Retina (tissue), 1 donor: ENCODE measurements at regions not wholly inside any gene's neighbourhood (a gene's known extent, or its start where the extent isn't known, plus 50 kb on each side); places are given as distances from the start of the nearest gene placed in this dataset.

Experiments
- DNase-seq: peaks from one replicate; pipeline ENCODE4 v3.0.0-alpha.2; 2016

DNA sequence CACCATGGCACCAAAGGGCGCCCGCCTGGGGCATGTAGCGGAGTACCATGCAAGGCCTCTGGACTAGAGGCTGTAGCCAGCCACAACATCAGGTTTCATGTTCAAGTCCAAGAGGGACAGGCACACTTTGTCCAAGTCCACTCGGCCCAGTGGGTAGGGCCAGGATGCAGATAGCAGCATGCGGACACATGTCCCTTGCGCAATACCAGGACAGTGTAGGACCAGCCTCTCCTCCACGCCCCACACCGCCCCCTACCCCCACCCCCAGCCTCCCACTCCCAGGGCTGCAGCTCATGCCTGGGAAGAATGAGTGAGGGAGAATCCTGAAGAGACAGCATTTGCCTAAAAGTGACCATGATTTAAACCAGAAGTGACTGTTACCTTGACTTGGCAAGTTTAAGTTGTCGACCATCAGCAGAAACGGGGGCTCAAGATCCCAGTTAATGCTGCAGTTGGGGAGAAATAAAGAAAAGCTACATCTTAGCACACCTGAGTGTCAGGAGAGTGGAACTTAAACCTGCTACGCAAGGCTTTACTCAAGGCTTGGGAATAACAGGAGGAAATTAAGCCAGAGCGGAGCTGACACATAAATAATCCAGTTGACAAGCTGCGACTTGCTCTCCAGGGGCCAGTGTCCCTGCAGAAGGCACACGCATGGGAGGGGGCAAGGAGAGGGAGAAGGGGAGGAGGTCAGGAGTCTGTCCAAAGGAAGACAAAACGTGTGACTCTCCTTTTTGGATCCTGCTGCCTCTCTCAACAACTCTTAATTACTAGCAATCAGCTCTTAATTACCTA is 221.7 kb downstream of the BCOR start:
- no peak for DNase-seq

DNA sequence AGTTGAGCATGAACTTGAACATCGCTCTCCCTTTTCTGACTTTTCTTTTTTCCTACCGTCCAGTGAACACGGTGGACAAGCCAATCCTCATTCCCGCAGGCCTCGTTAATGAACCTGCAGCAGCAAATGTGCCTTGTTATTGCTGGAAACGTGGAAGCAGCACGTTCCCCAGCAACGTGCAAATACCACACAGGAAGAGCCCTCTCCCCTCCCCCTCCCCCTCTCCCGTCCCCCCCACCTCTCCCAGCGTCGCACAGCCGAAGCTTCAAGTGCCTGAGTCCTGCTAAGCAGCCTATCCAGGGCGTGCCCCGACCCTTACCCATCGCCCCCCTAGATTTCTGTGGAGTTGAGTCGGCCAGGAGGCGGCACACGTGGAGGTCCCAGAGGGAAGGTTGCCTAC is 219.9 kb downstream of the BCOR start:
- DNase-seq: no peak

DNA sequence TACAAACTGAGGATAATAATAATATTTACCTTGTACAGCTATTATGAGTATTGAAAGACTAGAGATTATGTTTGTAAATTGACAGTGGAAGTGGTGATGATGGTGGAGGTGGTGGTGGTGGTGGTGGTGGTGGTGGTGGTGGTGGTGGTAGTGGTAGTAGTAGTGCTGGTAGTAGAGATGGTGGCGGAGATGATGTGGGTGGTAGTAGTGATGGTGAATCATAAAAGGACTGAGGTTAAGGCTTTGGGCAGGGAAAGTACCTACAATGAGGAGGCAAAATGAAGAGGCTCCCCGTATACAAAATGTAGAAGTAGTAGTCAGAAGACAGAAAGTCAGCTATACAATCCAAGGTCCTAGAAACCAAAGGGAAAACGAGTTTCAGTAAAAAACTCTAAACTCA is 214.1 kb downstream of the BCOR start:
- no peak for DNase-seq

DNA sequence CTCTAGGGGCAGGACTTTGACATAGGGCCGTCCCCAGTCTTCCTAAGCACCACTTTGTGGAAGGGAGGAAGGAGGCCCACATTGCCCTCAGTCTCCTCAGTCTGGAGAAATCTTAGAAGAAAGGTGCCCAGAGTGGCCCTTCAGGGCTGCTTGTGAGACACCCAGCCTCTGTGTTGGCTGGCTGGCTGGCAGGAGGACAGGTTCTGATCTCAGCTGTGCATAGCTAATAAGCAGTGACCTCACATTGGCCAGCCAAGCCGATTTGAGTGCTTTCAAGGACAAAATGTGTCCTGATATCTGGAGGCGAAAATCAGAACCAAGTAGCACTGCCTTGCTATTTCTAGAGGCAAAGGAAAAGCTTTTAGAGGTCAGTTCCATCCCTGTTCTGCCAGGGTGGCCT is 211.5 kb downstream of the BCOR start:
- DNase-seq: no peak

DNA sequence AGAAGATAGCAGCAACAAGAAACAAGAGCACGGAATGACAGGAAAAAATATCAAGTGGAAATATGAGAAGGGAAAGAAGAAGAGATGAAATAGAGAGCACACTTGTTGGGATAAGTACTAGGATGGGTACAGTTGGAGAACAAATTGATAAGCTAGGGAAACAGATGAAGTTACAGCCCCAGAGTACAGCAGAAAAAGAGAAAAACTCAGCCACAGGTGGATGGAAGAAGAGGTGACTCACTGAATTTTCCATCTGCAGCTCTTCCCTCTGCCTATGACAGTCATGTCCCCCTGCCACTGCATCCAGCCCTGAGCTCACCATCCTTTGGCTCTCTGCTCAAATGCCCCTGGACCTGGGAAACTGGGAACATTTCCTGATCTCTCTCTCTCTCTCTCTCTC is 209.0 kb downstream of the BCOR start:
- DNase-seq: no peak

DNA sequence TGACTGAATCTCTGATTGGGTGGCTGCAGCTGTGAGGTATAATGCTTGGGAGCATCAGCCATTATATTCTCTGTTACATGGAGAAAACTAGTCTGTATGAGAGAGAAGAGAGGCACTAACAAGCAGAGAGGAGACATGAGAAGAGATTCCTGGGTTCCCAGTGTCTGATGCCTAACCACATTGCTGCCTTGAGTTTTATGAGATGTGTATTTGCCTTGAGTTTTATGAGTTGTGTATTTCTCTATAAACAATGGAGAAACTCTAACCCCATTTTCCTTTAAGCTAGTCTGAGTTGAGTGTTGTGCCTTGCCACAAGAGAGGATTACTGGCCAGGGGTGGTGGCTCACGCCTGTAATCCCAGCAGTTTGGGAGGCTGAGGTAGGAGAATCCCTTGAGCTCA is 208.1 kb downstream of the BCOR start:
- no peak for DNase-seq

DNA sequence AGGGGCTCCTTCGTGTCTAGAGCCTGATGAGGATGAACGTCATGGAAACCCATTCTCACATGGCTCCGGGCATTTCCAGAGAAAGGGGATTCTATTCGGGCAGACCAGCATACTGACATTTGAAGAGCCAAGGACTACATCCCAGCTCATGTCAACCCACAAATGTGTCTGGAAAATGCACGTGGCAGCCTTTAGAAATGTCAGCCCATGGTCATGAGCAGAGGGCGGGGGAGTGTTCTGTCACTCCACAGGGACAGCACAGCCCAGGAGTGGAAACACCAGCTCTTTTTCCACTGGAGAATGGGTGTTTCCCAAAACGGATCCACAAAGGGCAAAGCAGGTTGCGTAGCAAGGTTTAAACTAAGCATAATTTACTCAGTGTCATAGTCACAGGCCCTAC is 207.0 kb downstream of the BCOR start:
- DNase-seq: no peak

DNA sequence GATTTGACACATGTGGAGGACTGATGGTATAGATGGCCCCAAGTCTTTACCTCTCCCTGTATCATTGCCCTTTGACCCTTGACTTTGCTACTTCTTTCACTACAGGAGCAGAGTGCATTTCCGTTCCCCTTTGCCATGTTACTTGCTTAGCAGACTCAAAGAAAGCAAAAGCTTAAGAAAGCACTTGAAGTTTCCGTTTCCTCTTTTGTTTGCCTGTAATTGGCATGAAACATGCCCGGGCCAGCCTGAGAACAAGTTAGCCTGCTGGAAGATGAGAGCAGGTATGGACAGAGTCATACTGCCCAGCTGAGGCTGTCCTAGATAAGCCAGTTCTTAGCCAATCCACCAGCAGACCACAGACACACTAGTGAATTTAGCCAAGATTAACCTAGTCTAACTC is 206.0 kb downstream of the BCOR start:
- DNase-seq: no peak

DNA sequence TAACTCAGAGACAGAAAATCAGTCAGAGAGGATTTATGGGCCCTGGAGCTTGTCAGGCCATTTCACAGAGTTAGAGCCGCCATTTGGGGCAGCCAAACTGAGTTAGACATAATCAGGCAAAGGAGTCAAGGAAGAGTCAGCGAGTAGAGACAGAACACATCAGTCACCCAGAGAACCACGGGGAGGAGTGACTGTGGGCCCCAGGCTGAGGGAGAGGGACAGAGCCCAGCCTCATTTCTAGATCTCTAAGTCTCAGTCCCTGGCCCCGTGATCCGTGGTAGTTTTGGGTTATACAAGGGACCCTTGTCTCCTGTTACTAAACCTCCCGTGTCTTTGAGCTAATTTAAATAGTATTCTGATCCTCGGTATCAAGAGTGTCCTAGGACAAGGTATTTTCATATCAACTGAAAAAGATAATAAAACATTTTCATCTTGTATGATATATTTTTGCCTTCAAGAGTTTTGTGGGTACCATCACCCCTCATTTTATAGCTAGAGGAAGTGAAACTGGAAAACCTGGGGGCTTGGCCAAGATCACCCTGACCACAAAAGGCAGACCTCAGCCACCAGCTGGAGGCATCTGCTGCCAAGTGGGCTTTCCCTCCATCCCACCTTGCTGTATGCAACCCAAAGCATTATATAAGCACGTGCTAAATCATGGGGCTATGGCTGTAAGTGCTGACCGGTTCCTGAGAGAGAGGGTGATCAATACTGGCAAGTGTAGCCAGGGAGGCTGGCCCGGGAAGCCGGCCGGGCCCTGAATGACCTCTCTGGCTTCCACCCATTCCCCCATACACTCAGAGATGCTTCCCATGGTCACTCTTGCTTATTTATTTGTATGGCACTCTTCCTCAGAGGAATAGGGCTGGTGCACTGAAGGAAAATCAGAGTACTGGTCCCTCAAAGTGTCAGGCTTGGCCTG is 204.1 kb downstream of the BCOR start:
- DNase-seq: no peak

DNA sequence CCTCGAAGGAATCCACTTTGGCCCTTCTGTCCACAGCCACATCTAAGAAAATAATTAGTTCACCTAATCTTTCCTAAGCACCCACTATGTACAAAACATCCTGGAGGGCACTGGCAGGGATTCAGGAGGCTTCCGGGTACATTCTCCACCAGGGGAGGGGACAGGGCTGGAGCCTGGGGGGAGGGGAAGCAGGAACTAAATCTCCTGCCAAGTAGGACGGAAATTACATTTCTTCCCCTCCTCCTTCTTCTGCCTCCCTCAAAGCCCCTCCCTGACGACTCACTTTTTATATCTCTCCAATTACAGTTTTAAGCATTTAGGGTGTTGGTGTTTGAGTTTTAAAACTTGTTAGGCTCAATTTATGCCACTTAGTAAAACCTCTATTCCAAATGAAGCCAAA is 203.1 kb downstream of the BCOR start:
- no peak for DNase-seq

DNA sequence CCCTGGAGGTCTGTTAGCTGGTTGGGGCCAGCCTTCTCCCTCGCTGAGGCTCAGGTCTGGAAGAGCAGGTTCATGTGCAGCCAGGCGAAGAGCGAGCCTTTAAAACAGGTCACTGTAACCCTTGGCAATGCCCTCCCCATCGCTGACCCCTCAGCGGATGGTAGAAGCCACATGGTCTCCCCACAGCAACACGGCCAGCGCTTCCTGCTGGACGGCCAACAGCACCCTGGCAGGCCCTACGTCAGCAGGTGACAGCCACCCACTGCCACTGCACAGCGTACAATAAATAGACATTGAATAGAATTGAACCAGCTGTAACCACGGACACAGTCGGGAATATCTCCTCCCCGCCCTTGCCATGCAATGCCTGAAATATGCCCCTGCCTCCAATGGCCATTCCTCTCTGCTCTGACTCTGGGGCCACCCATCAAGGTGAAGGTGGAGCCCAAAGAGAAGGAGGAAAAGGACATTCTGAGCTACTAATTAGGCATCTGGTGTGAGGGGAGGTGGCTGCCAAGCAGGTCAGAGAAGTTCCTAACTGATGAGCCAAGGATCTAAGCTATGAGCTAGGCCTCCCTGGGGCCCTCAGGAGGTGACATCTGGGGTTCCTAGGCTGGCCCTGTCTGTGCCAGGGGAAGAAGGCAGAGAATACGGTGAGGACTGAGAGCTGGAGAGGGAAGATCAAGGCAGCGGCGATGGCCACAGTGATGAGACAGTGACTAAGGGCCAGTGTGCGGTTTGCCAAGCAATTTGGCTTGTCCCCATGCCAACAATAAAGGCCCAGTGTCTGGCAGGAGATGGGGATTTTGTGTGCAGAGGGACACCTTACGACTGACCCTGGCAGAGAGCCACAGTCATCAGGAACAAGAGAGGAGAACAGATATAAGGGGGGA is 202.3 kb downstream of the BCOR start:
- DNase-seq: no peak

DNA sequence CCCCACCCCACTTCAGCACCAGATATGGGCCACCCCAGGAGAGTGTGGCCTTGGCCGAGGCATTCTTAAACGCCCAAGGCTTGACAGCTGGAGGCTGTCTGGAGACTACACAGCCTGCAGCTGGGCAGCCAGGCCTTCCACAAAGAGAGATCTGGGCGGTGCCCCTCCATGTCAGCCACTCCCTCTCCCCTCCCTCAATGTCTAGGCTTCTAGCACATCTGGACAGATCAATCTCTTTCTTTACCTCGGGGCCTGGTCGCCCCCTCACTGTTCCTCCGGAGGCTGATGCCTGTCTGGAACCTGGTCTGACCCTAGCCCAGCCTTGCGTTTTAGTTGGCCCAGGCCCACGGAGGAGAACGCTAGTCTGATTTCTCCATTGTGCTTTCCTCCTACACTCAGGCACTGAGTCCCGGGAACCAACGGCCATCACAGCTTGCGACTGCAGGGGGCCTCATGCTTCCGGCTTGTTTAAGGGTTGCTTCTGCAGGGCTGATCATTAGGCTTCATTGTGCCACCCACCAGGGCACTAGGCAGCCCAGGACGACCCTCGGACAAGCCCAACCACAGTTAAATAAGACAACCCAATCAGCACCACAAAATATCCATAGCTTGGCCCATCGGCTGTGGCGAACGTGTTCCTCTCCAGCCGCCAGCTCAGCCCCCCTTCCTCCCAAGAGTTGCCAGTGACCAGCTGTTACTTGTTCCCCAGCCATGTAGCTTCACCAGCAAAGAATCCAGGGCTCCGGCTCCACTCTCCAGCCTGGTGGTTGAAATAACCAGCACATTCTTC is 200.6 kb downstream of the BCOR start:
- DNase-seq: peak; percentile 75

DNA sequence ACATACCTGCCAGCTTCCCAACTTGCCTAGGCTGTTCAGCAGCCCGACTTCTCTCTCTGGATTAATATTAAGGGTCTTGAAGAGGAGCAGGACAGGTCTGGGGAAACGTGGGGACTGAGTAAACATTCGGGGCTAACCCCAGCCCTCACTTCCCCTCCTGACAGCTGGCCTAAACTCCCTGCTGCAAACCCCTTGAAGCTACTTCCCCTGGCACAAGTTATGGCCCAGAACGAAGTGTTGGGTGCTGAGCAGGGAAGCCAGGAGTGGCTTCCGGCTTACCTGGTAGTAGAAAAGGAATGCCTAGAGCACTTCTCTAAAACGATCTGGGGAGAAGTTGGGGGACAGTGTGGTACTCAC is 200.0 kb downstream of the BCOR start:
- no peak for DNase-seq

DNA sequence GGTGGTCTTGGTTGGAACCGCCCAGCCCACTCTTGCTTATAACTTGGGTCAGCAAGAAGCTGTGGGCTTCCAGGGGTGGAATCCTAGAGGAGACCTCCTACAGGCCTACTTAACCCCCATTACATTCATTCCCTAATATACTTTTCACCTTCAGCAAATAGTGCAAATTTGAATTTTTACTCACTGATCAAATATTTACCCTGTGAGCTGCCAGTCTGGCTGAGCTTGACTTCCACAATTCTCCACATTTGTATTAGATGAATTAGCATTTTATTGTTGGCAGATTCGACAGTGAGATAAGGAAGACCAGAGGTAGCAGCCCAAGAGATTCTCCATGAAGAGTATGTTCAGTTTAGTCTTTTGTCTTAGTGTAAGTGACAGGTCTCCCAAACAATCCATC is 199.6 kb downstream of the BCOR start:
- DNase-seq: no peak

DNA sequence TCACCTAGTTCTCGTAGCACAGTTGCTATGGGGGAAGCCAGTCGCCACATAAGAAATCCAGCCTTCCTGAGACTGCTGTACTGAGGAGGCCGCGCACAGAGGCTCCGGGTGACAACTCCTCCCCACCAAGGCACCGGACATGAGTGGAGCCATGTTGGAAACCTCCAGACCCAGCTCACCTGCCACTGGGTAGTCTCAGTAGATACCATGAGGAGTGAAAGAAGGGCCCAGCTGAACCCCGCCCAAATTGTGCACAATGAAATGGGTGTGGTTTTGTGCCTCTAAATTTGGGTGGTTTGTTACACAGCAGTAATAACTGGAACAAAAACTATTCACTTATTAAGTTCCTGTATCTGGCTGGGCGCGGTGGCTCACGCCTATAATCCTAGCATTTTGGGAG is 198.7 kb downstream of the BCOR start:
- DNase-seq: no peak

DNA sequence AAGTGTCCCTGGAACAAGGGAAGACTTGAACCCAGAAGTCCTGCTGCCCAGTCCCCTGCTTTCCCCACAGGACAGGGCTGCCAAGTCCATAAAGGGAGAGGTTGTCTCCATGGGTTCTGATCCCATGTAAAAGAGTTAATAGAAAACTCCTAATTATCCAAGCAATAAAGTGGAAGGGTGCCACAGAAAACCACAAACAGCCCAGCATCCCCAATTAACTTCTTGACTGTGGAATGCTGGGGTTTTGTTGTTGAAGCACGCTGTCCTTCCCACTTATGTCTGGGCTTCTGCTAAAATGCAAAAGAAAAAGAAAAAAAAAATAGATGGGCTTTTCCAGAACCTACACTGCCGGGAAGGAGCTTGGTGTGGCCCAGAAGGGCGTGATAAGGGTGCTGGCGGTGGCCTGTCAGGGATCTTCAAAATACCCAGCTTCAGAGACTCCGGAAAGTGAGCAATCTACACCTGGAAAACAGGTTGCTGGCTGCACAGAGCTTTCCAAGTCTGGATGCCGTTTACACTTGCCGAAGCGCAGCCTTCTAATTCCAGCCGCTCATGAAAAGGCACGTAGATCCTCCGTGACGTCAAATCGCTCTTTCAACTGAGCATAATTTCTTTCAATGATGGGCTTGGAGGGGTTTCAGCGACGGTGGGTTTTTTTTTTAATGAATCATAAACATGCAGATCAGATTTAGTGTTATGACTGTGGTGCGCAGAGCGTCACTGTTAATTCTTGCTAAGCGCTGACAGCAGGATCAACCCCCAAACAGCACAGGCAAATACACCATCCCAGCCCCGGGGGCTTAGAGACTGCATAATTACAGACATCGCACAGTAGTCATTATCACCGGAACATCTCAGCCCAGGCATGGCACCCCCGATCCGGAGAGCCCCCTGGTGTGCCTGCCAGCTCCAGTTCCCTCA is 197.6 kb downstream of the BCOR start:
- no peak for DNase-seq

DNA sequence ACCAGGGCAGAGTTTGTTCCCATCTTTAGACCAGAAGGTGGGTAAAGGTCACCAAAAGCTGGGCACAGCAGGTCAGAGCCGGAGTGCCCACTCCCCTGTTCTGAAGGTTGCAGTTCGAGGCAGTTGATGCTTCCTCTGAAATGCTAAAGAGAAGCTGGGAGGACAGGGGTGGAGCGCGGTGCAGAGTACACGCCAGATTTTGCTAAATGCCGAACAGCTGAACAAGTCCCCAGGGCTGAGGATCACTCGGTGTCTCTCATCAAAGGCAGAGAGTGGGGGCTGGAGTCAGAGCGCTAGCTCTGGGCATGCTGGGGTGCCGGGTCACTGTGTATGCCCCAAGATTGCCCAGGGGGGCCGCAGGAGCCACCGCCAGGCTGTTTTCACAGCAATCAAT is 197.0 kb downstream of the BCOR start:
- peak; percentile 74 for DNase-seq

DNA sequence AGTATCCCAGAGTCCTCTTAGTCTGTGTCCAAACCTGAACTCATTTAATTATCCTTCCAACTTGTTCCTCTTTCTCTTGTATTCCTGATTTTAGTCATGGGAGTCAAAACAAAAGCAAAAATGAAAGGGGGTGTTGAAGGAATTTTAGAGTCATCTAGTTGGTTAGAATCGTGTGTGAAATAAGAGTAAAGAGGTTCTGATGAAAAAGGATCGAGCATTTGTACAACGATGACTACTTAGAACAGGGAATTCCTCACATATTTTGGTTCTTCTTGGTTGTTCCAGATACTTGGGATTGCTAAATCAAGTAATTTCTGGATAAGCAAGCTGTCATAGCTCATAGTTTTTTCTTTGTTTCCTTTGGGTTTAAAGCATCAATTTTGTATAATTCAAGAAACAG is 194.4 kb downstream of the BCOR start:
- no peak for DNase-seq

DNA sequence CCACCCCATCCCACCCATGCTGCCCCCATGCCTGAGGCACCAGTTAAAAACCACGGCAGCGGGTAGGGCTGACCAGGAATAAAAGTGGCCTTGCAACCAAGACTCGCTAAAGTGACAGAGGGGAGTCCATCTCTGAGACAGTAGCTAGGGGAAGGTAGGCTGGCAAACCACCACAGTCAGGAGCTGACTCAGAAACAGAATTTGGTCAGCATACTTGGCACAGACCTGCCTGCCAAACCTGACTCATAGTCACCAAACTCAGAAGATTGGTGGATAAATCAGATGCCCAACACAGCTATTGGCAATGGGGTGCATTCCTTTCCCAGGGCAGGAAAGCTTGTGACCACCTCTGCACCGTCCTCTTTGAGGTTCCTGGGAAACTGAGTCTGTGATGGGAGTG is 193.8 kb downstream of the BCOR start:
- DNase-seq: no peak

DNA sequence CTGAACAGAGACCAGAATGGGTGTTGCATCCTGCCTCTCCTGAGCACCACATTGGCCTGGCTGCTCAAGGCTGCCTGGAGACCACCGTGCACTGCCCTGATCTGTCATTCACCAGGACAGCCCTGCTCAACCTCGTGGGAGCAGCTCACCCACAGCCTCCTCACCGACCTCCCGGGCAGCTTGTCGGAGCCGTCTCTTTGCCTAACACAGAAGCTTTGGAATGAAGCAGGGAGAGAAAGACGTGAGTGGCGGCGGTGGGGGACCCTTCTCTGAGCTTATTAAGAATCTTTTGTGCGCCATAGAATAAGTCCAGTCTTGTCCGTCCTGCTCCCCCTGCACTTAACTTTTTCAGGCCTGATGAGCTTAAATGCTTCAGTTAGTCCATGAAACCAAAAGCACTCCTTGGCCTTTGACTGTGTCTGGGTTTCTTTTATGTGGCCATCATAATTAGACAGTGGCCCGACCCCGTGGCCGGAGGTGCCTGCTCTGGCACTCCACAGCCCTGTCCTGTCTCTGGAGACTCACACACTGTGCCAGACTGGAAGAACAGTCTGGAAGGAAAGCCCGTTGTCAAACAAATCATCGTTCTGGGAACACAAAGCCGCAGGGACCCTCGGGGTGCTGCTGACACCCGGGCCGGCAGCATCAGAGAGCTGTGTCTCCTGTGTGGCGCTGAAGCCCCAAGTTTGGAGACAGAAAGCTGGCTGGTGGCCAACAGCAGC is 192.8 kb downstream of the BCOR start:
- no peak for DNase-seq

DNA sequence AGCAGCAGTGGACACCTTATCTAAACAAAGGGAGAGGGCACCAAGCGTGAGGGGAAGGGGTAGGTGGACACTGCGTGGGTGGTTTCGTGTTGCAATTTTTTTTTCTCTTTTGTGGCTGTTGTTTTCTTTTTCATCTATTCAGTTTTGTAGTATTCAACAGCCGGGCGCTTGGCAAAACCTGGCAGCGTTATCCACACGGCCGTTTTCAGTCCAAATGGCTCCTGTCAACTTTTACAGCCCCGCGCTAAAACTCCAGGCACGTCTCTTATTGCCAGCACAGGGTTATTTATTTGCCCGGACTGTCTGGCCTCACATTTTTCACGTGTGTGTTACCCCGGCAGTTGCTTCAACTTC is 192.2 kb downstream of the BCOR start:
- DNase-seq: no peak
